MCF 10A (cell line): ENCODE measurements at regions not wholly inside any gene's neighbourhood (a gene's known extent, or its start where the extent isn't known, plus 50 kb on each side); places are given as distances from the start of the nearest gene placed in this dataset.

Experiments used
- BruUV-seq: library from RNA; stranded (reverse); fragments of 400-500 nt; replicated peaks from 2 replicates; lab custom pipeline; 2021; lab: Mats Ljungman, UMichigan
- CTCF ChIA-PET: fragments of 300-600 bp; sonication (Branson Sonifier 250); formaldehyde crosslinking; extraction: SDS; loops from one replicate; lab custom pipeline; 2021; ENCODE audit warnings: antibody characterized with exemption, inconsistent platforms; lab: Yijun Ruan, JAX
- POLR2A ChIA-PET: fragments of 300-600, 350-650 bp; sonication (Branson Sonifier 250); formaldehyde crosslinking; extraction: SDS; loops from one replicate; lab custom pipeline; 2020; ENCODE audit warnings: antibody characterized with exemption, inconsistent platforms; lab: Yijun Ruan, JAX
- DNase-seq: peaks from one replicate; pipeline ENCODE4 v3.0.0-alpha.2; 2018; ENCODE audit not compliant: unreplicated experiment
- H3K27ac Mint-ChIP-seq: one replicate; pipeline ENCODE4 v1.8.0; 2022; ENCODE audit warnings: mild to moderate bottlenecking, low read depth, mixed read lengths; ENCODE audit not compliant: unreplicated experiment
- H3K27me3 Mint-ChIP-seq: one replicate; pipeline ENCODE4 v1.8.0; 2022; ENCODE audit warnings: mixed read lengths; ENCODE audit not compliant: insufficient read depth, unreplicated experiment
- H3K36me3 Mint-ChIP-seq: one replicate; pipeline ENCODE4 v1.8.0; 2022; ENCODE audit warnings: mild to moderate bottlenecking, moderate library complexity, mixed read lengths; ENCODE audit not compliant: insufficient read depth, unreplicated experiment
- H3K4me1 Mint-ChIP-seq: one replicate; pipeline ENCODE4 v1.8.0; 2022; ENCODE audit warnings: mixed read lengths; ENCODE audit not compliant: insufficient read depth, unreplicated experiment
- H3K4me3 Mint-ChIP-seq: one replicate; pipeline ENCODE4 v1.8.0; 2022; ENCODE audit warnings: mild to moderate bottlenecking, moderate library complexity, mixed read lengths; ENCODE audit not compliant: unreplicated experiment
- H3K9me3 Mint-ChIP-seq: one replicate; pipeline ENCODE4 v1.8.0; 2022; ENCODE audit warnings: mixed read lengths; ENCODE audit not compliant: unreplicated experiment
- intact Hi-C: fragments of 100-400 bp; cut with micrococcal nuclease; formaldehyde crosslinking; loops from 2 replicates; pipeline ENCODE4 v1.14.1; 2022
- TF ChIP-seq, protein P1 (sequence below): fragments of 200-600 bp; IDR thresholded peaks from one replicate; pipeline ENCODE4 v1.8.0; 2022; ENCODE audit warnings: antibody characterized with exemption, mild to moderate bottlenecking; ENCODE audit not compliant: unreplicated experiment

DNA sequence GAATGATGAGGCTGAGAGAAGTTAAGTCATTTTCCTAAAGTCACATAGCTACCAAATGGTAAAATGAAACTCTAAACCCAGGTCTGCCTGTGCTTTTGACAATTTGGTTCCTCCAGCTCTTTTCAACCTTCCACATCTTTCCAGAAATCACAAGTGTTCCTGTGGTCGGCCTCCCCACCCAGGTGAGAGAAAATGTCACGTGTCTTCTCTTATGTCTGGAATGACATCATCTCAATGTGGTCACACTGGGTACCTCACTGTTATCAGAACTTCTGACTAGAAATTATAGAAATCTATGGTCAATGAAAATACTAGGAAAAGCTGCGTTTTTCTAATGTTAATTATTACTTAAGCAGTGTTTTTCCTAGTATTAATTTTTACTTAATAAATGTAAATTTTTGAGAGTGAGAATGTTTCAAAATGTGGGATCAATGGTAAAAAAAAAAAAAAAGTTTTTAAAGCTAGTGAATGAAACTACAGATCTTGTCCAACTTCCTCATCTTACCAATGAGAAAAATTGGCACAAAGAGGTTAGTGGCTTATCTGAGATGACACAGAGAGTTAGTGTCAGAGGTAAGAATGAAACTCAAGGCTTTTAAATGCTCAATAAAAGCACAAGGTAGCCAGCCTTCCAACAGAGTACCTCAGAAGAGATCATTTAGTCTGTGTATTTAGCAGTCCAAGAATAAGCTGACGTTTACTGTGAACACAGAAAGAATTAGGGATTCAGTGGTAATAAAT is 228.7 kb upstream of the NR4A3 start:
- Mint-ChIP-seq H3K27ac (no peak overlapping the region), H3K4me3 (no peak overlapping the region), H3K4me1 (no peaks in the 10 kb centered on the region), H3K9me3 (no peaks in the 10 kb centered on the region), H3K36me3 (no peaks in the 10 kb centered on the region), H3K27me3 (peaks cover 33% of the 10 kb centered on the region)
- no TSS peak for BruUV-seq
- ChIA-PET POLR2A (no interaction called here), CTCF (interaction anchor here (0.6 kb wide), 1 partner anchor 408 kb away, joined by 3 read pairs; no protein-coding TSS in a partner anchor)
- TF ChIP-seq, protein P1, sequence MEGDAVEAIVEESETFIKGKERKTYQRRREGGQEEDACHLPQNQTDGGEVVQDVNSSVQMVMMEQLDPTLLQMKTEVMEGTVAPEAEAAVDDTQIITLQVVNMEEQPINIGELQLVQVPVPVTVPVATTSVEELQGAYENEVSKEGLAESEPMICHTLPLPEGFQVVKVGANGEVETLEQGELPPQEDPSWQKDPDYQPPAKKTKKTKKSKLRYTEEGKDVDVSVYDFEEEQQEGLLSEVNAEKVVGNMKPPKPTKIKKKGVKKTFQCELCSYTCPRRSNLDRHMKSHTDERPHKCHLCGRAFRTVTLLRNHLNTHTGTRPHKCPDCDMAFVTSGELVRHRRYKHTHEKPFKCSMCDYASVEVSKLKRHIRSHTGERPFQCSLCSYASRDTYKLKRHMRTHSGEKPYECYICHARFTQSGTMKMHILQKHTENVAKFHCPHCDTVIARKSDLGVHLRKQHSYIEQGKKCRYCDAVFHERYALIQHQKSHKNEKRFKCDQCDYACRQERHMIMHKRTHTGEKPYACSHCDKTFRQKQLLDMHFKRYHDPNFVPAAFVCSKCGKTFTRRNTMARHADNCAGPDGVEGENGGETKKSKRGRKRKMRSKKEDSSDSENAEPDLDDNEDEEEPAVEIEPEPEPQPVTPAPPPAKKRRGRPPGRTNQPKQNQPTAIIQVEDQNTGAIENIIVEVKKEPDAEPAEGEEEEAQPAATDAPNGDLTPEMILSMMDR, result no peak
- DNase-seq, result no peak
- intact Hi-C loops, result no loop called here

DNA sequence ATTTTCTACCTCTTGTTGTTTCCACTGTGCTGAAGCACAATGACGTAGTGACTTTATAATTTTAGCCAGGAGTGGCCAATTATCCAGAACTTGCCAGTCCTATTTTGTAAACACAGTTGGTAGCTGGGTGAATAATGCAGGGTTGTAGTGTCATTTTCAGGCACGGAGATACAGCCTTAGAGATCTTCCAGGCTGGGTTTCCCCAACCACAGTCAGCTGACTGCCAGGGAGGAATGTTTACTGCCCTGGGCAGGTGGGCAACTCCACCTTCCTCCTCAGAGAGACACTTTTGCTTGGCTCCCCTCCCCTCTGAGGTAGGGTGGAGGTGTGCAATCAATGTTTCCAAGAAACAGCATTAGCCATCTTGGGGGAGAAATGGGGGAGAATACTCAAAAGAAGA is 228.1 kb upstream of the NR4A3 start:
- intact Hi-C loops, result no loop called here
- BruUV-seq, result no TSS peak
- Mint-ChIP-seq H3K36me3 (no peaks in the 10 kb centered on the region), H3K27me3 (peaks cover 33% of the 10 kb centered on the region), H3K4me1 (no peaks in the 10 kb centered on the region), H3K4me3 (no peak overlapping the region), H3K27ac (no peak overlapping the region), H3K9me3 (no peaks in the 10 kb centered on the region)
- TF ChIP-seq, protein P1, result no peak
- no peak for DNase-seq
- ChIA-PET POLR2A (no interaction called here), CTCF (interaction anchor here (0.6 kb wide), 2 partner anchors 29 to 409 kb away, joined by 3 read pairs; no protein-coding TSS in a partner anchor)

DNA sequence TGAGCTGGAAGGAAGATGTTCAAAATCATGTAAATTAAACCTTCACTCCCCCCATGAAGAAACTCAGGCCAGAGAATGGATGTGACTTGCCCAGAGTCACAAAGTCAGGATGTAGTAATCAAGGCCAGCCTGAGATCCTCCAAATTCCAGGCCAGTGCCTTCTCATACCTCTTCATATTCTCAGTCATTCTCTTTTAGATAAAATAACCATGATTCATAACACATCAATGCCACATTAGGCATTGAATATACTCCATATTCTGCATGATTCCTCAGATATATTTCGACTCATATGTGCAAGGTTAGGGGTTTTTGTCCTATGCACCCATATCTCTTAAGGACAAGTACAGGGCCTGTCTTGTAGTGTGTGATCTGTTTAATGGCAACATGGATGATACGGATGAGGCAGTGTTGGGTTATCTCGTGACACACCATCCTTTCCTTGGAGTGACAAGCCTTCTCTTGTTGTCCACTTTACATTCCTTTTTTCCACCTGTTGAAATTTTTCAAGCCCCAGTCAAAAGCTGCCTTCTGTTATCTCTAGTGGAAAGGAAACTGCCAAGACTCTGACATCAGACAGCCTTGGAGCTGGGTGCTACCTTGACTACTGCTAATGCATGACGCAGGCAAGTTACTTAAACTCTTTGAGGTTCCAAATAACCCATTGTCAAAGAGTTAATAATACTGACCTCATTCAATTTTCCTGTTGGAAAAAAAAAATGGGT is 227.5 kb upstream of the NR4A3 start:
- intact Hi-C loops, result no loop called here
- no peak for DNase-seq
- TF ChIP-seq, protein P1, result no peak
- no peaks in the 10 kb centered on the region for H3K9me3 Mint-ChIP-seq
- H3K27ac Mint-ChIP-seq, result no peak overlapping the region
- no peak overlapping the region for H3K4me3 Mint-ChIP-seq
- H3K36me3 Mint-ChIP-seq, result no peaks in the 10 kb centered on the region
- no peaks in the 10 kb centered on the region for H3K4me1 Mint-ChIP-seq
- BruUV-seq, result no TSS peak
- ChIA-PET CTCF (interaction anchor here (0.6 kb wide), 2 partner anchors 30 to 252 kb away, joined by 3 read pairs; no protein-coding TSS in a partner anchor), POLR2A (interaction anchor here (0.6 kb wide), 1 partner anchor 371 kb away, joined by 3 read pairs; no protein-coding TSS in a partner anchor)
- peaks cover 33% of the 10 kb centered on the region for H3K27me3 Mint-ChIP-seq

DNA sequence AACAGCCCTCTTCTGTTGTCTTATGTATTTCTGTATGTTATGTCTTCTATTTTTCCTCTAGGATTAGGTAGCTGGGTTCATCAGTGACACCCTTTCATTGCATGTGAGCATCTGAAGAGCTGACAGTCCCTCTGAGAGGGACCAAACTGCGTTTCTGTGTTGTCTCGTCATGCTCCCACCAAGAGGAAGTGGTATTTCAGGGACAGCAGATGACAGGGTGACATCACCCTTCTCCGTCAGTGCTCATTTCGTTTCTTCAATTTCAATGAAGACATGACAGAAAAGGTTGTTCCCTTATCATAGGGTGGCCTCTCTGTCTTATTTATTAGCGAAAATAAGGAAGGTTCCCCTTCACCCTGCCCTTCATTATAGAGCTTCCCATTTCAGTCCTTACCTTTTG is 225.9 kb upstream of the NR4A3 start:
- intact Hi-C loops, result no loop called here
- POLR2A ChIA-PET, result no interaction called here
- Mint-ChIP-seq H3K9me3 (no peaks in the 10 kb centered on the region), H3K27ac (no peak overlapping the region), H3K36me3 (no peaks in the 10 kb centered on the region), H3K27me3 (peaks cover 25% of the 10 kb centered on the region), H3K4me3 (no peak overlapping the region), H3K4me1 (no peaks in the 10 kb centered on the region)
- DNase-seq, result no peak
- BruUV-seq, result no TSS peak
- CTCF ChIA-PET, result interaction anchor here (1.1 to 1.2 kb wide), 2 partner anchors 17 to 330 kb away, joined by 4 read pairs; no protein-coding TSS in a partner anchor
- TF ChIP-seq, protein P1, result no peak
